Left ventricle myocardium inferior (tissue), 1 donor: ENCODE measurements at regions not wholly inside any gene's neighbourhood (a gene's known extent, or its start where the extent isn't known, plus 50 kb on each side); places are given as distances from the start of the nearest gene placed in this dataset.
"Not testable (repeated sequence)": the region's sequence is repeated elsewhere in the genome, so short reads cannot be mapped to it uniquely, and the experiment has no call there.

Experiments
- DNase-seq: peaks from one replicate; pipeline ENCODE4 v3.0.0-alpha.2; 2020
- H3K27ac ChIP-seq: fragments of 200-600 bp; replicated peaks from 2 replicates; pipeline ENCODE4 v1.8.0; 2021
- H3K27me3 ChIP-seq: fragments of 200-600 bp; 2 replicates; pipeline ENCODE4 v1.8.0; 2021; ENCODE audit warnings: low read depth
- H3K36me3 ChIP-seq: fragments of 200-600 bp; 2 replicates; pipeline ENCODE4 v1.8.0; 2021
- H3K4me1 ChIP-seq: fragments of 200-600 bp; 2 replicates; pipeline ENCODE4 v1.8.0; 2021
- H3K4me3 ChIP-seq: fragments of 200-600 bp; 2 replicates; pipeline ENCODE4 v1.8.0; 2021; ENCODE audit warnings: mild to moderate bottlenecking, moderate library complexity
- H3K9me3 ChIP-seq: fragments of 200-600 bp; replicated peaks from 2 replicates; pipeline ENCODE4 v1.8.0; 2021
- intact Hi-C: fragments of 100-400 bp; cut with micrococcal nuclease; formaldehyde crosslinking; loops from one replicate; pipeline ENCODE4 v1.11.0; 2022
- TF ChIP-seq, protein P1 (sequence below): fragments of 200-600 bp; IDR thresholded peaks from 2 replicates; pipeline ENCODE4 v1.8.0; 2021; ENCODE audit warnings: antibody characterized with exemption, mild to moderate bottlenecking, borderline replicate concordance
- donor health status: DM: no; HTN: yes; CAD: no; lungs with severe emphysema.

DNA sequence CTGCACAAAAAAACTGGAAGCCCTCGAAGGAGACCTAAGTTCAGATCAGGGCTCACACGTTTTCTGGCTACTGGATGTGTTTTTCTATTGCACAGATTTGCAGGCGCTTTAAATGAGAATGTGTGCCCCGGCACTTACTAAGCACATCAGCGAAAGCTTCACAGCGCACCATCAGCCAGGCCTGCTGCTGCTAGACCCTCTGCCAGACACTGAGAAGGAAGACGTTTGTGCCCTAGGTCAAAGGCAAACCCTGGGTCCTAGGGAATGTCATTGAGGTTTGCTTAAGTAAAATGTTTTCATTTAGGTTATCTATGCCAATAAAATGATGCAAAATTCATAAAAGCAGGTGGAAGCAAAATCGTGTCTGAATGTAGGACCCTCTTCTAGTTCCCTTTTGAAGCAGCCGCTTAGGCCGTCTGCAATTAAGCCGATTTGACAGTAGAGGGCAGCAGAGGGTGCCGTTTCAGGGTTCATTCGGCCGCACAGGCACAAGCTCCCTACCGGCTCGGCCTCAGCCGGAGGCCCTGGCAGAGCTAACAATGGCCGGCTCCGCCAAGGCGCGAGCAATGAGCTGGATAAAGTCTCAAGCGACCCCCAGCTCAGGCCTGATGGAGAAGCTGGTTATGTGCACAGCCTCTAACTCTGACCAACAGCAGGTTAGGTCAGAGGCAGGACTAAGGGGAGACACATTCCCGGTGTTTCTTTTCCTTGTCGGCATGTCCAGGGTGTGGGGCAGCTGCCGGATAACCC is 107.2 kb upstream of the FOXA2 start:
- DNase-seq: peak; percentile 71

DNA sequence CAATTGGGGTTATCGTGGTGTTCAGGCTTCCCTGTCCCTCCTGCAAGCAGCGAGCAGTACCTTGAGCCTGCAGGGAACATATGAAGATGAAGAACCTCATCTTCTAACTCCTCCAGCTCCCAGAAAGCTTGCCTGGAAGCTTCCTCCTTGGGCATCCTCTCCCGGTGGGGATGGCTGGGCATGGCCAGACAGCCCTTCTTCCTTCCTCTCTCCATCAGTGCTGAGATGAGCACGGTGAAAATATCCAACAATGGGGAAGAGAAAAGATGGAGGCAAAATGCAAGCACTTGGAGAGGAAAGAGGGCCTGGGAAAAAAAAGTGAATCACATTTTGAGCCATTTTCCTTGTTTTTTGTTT is 107.7 kb upstream of the FOXA2 start:
- intact Hi-C loops: loop anchor here (5.0 to 10.0 kb wide), 3 partner anchors 363 to 645 kb away; no protein-coding TSS in a partner anchor
- Histone ChIP-seq H3K27ac (peak overlapping the region; percentile 67), H3K4me3 (peak overlapping the region; percentile 34)

More for the DNA sequence above, 107.2 kb upstream of the FOXA2 start:
- Histone ChIP-seq H3K9me3 (no peaks in the 10 kb centered on the region), H3K36me3 (no peaks in the 10 kb centered on the region), H3K4me3 (peak overlapping the region; percentile 34), H3K27me3 (peaks cover 14% of the 10 kb centered on the region), H3K4me1 (peaks cover 33% of the 10 kb centered on the region), H3K27ac (peak overlapping the region; percentile 67)
- intact Hi-C loops: loop anchor here (5.0 to 10.0 kb wide), 3 partner anchors 363 to 646 kb away; no protein-coding TSS in a partner anchor
- TF ChIP-seq, protein P1, sequence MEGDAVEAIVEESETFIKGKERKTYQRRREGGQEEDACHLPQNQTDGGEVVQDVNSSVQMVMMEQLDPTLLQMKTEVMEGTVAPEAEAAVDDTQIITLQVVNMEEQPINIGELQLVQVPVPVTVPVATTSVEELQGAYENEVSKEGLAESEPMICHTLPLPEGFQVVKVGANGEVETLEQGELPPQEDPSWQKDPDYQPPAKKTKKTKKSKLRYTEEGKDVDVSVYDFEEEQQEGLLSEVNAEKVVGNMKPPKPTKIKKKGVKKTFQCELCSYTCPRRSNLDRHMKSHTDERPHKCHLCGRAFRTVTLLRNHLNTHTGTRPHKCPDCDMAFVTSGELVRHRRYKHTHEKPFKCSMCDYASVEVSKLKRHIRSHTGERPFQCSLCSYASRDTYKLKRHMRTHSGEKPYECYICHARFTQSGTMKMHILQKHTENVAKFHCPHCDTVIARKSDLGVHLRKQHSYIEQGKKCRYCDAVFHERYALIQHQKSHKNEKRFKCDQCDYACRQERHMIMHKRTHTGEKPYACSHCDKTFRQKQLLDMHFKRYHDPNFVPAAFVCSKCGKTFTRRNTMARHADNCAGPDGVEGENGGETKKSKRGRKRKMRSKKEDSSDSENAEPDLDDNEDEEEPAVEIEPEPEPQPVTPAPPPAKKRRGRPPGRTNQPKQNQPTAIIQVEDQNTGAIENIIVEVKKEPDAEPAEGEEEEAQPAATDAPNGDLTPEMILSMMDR: peak; percentile 96

DNA sequence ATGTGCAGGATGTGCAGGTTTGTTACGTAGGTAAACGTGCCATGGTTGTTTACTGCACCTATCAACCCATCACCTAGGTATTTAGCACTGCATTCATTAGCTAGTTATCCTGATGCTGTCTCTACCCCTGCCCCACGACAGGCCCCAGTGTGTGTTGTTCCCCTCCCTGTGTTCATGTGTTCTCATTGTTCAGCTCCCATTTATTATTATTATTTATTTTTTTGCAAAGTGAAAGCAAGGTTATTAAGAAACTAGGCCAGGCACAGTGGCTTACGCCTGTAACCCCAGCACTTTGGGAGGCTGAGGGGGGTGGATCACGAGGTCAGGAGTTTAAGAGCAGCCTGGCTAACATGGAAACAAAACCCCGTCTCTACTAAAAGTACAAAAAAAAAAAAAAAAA is 108.2 kb upstream of the FOXA2 start:
- not testable (repeated sequence) for H3K4me3 ChIP-seq, H3K36me3 ChIP-seq, DNase-seq, H3K9me3 ChIP-seq
- H3K4me1 ChIP-seq: peaks cover 33% of the 10 kb centered on the region
- H3K27ac ChIP-seq: peak overlapping the region; percentile 67
- intact Hi-C loops: loop anchor here (5.0 to 10.0 kb wide), 3 partner anchors 362 to 645 kb away; no protein-coding TSS in a partner anchor
- peaks cover 14% of the 10 kb centered on the region for H3K27me3 ChIP-seq

More for the DNA sequence above, 107.7 kb upstream of the FOXA2 start:
- TF ChIP-seq, protein P1: no peak
- Histone ChIP-seq H3K27me3 (peaks cover 14% of the 10 kb centered on the region), H3K36me3 (no peaks in the 10 kb centered on the region), H3K9me3 (no peaks in the 10 kb centered on the region), H3K4me1 (peaks cover 33% of the 10 kb centered on the region)
- DNase-seq: no peak

DNA sequence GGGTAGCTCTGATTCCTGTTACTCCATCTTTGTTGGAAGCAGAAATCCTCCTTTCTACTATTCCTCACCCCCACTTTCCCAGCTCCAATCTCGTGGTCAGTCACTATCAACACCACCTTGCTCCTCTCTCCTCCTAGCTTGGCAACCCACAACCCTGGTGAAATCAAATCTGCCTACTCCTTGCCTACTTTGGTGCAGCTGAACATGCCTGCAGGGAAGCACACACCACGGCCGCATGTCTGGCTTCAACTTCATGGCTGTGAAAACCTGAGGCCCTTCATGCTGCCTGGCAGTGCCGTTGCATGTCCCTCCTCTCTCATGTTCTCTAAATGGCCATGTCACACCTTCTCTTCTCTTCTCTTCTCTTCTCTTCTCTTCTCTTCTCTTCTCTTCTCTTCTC is 112.4 kb upstream of the FOXA2 start:
- H3K27me3 ChIP-seq: no peaks in the 10 kb centered on the region
- H3K36me3 ChIP-seq: no peaks in the 10 kb centered on the region
- H3K4me3 ChIP-seq: no peak overlapping the region
- peaks cover 21% of the 10 kb centered on the region for H3K4me1 ChIP-seq
- TF ChIP-seq, protein P1: no peak
- DNase-seq: no peak
- intact Hi-C loops: loop anchor here (10.0 kb wide), 2 partner anchors 358 to 528 kb away; no protein-coding TSS in a partner anchor
- peaks cover 5% of the 10 kb centered on the region for H3K9me3 ChIP-seq
- H3K27ac ChIP-seq: no peak overlapping the region

DNA sequence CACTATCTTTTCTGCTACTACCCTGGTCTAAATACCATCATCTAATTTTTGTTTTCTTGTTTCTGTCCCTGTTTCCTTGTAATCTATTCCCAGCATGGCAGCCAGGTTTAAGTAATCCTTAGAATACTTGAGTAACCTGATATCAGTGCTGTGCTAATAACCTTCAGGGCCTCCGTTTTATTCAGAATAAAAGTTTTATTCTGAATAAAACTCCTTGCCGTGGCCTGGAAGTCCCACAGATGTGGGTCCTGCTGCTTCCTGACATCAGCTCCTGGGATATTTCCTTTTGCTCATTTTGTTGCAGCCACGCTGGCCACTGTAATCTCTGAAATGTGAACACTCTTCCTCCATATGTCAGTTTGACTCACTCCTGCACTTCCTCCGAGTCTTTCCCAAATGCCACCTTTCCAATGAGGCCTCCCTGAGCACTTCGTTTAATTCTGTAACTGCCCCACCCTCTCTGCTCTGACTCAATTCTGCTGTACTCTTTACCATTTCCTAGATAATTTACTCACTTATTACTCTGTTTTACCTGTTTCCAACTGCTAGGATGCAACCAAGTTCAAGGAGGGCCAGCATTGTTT is 114.0 kb upstream of the FOXA2 start:
- TF ChIP-seq, protein P1: no peak
- Histone ChIP-seq H3K4me3 (no peak overlapping the region), H3K36me3 (no peaks in the 10 kb centered on the region), H3K4me1 (peaks cover 13% of the 10 kb centered on the region), H3K27ac (no peak overlapping the region), H3K27me3 (no peaks in the 10 kb centered on the region), H3K9me3 (peaks cover 10% of the 10 kb centered on the region)
- intact Hi-C loops: loop anchor here (10.0 kb wide), 2 partner anchors 356 to 526 kb away; no protein-coding TSS in a partner anchor
- no peak for DNase-seq

DNA sequence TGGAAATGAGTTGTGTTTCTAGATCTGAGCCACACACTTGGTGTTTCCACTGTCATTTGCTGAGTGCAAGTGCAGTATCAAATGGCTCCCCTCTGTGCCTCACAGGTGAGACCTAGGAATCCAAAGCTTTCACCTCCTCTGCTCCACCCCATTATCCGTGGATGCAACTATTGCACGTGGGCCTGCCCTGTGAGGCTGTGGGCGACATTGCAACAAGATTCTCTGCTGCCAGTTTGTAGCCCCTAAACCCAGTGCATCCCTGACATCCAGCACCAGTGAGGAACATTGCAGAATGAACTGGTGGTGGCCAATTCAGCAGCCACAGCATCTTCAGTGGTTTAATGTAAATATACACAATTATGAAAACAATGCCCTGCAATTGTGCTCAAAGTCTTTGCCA is 115.0 kb upstream of the FOXA2 start:
- no peak for DNase-seq
- intact Hi-C loops: loop anchor here (10.0 kb wide), 2 partner anchors 355 to 525 kb away; no protein-coding TSS in a partner anchor
- H3K27me3 ChIP-seq: no peaks in the 10 kb centered on the region
- peaks cover 13% of the 10 kb centered on the region for H3K9me3 ChIP-seq
- H3K36me3 ChIP-seq: no peaks in the 10 kb centered on the region
- TF ChIP-seq, protein P1: no peak
- peaks cover 11% of the 10 kb centered on the region for H3K4me1 ChIP-seq
- no peak overlapping the region for H3K27ac ChIP-seq
- H3K4me3 ChIP-seq: no peak overlapping the region
